Embryonic facial prominence (tissue), 1 donor: ENCODE measurements at regions not wholly inside any gene's neighbourhood (a gene's known extent, or its start where the extent isn't known, plus 50 kb on each side); places are given as distances from the start of the nearest gene placed in this dataset.
"Not testable (repeated sequence)": the region's sequence is repeated elsewhere in the genome, so short reads cannot be mapped to it uniquely, and the experiment has no call there.

ENCODE experiments used
- DNase-seq: peaks from one replicate; pipeline ENCODE4 v3.0.0-alpha.2; 2016; ENCODE audit errors: extremely low spot score

DNA sequence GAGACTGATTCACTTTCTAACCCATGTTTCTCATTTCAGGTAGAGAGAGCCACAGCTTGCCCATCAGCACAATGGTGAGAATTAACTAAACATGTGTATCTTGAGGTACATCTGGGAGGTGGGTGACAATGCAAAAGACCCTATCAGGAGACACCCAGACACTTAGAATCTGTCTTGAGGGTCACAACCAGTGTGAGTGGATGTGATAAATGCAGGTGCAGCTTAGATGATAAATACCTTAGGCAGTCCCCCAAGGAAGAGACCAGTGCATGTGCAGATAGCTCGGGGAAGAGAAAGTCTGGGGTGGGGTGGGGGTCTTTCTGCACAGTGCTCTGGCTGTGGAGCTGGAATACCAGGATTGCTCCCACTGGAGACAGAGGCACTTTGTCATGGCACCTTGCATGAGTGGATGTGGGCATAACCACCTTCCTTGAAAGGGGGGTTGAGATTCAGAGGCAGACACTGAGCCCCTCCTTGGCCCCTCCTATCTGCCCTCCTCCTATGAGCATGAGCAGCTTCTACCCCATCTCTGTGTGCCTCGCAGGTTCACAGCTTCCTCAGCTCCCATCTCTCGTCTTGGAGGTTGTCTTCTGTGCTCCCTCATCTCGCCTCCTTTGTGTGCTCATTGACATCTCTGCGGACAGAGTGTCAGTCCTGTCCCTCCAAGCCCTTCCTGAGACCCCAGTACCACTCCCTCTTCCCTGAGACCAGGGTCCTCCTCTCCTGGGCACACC, 349.8 kb downstream of the TCERG1L start:
- DNase-seq = no peak

DNA sequence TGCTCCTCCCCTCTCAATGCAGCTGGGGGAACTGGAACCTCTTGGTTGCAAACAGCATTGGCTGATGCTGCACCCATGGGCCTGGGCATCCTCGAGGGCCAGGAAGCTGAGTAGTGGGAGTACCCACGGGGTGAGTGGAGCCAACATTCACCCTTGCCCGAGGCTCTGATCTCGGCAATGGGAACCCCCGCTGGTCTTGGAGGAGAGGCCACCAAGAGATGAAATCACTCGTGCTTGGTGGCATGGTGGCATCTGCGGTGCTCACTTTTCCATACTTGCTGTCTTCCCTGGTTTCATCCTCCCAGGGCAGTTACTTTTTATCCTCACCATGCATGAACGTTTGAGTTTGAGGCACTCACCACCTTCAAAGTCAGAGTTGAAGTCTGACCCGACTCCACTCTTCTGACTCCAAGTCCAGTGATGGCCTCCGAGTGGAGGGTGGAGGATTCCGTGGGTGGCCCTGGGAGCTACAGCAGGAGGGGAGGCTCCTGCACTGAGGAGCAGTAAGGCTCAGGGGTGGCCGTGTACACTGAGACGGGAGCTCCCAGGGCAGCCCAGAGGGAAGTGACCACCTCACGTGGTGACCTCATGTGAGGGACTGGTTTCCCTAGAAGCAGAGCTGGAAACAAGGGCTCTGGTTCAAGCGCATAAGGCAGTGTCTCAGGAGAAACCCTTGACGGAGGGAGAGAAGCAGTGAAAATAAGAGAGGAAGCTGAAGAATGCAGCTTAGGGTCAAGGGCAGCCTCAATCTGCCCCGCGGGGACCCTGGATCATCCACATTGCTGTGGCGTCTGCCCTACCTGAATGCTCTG, 349.1 kb downstream of the TCERG1L start:
- DNase-seq = no peak

DNA sequence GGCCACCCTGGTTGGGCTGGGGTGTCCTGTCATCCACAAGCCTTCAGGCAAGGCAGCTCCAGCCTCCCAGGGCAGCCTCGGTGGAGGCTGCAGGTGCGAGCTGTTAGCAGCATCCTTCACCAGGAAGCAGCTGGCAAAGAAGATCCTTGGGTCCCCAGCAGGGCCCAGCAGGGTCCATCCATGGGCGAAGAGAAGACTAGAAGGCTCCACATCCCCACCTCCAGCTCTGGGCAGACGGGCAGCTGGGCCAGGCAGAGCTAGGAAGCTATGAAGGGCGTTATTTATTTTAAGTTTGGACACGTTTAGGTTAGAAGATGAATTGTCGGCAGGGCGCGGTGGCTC, 348.5 kb downstream of the TCERG1L start:
- DNase-seq = no peak

DNA sequence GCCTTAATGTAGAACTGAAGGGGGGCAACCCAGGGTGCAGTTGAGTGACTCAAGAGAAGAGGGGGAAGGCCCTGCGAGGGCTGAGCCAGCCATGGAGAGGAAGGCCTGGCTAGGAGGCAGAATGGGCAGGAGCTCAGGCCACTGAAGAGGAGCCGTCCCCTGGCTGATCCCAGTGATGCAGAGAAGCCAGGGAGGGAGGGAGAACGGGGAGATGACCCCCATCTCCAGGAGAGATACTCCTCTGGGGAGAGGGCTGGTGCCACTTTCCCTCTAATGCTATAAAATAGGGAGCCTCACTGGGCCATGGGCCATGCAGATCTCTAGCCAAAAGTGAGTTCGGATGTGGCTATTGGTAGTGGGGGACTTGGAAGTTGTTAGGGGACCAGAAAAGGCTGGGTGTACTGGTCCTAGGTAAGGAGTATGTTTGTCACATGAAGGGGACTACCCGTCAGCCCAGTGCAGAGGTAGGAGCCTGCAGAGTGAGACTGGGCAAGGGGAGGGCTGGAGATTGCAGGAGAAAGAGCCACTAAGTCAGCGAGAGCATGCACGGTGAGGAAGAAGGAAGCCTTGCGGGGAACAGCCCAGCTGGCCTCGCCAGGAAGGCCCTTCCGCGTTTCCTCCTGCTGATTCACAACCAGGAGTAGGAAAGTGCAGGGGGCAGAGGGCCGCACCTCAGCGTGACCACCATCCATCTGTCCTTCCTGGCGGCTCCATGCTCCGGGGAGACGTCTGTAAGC, 347.6 kb downstream of the TCERG1L start:
- DNase-seq = no peak

DNA sequence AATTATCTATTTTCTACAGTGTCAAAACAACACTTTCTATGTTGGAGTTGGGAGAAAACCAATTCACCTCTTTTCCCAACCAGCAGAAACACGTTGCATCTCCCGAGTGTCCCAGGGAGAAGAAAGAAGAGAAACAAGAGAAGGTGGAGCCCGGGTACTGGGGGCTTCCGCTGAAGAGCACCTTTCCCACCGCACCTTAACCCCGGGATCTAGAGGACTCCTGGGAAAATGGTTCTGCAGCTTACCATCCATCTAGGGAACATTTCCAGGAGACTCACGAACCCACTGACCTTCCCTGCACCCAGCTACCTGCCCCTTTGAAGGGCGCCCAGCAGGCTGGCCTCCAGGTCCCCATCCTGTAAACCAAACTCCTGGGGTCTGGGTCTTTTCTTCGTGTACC, 346.8 kb downstream of the TCERG1L start:
- no peak for DNase-seq

DNA sequence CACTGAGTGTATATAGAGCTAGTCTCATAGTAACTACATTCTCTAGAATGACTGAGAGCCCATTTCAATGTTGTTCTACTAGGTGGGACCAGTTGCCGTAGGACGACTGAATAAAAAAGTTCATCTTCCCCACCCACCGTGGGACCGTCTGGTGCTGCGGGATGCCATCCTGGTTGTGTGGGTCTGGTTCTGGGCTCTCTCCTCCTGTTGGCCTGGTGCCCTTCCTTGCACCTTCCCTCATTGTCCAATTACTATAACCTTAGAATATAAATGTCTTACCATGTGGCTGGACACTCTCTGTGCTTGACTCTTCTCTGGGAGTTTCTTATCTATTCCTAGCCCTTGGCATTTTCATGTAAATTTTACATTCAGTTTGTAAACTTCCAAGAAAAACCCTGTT, 344.4 kb downstream of the TCERG1L start:
- no peak for DNase-seq

DNA sequence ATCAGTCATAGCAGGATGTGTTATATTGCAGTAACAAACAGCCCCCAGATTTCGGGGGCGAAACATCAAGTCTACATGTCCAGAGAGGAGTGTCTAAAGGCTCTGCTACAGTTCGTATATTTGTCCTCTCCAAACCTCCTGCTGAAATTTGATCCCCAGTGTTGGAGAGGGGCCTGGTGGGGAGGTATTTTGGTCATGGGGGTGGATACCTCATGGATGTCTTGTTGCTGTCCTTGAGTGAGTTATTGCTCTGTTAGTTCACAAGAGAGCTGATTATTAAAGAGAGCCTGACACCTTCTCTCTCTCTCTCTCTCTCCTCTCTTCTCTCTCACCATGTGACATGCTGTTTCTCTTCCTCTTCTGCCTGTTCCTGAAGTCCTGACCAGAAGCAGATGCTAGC, 343.7 kb downstream of the TCERG1L start:
- no peak for DNase-seq

DNA sequence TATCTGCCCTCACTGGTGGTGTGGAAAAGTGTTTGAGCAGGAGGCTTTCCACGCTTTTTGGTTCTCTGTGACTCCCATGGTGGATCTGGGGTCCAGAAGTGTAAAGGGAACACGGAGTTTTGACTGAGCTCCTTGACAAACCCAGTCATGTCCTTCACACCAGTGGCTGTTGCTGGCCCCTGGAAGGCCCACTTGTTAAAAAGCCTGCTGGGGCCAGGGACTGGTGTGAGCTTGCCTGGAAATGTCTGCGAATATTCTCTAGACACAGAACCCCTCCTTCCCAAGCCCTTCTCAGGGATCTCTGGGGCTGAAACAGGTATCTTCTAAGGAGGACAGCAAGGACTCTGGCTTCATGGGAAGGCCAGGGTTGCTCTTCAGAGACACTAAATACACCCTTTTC, 343.0 kb downstream of the TCERG1L start:
- no peak for DNase-seq

DNA sequence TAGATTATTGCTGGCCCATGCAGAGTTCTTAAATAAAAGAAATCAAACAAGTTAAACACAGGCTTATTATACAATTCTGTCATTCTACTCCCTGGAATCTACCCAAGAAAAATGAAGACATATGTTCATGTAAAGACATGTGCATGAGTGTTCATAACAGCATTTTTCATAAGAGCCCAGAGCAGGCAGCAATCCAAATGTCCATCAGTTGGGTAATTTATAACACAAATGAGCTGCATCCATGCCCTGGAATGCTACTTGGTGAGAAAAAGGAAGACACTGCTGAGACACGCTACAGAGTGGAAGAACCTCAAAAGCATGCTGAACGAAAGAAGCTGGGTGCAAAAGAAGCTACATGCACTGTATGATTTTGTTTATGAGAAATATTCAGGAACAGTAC, 342.6 kb downstream of the TCERG1L start:
- DNase-seq = peak; percentile 54

DNA sequence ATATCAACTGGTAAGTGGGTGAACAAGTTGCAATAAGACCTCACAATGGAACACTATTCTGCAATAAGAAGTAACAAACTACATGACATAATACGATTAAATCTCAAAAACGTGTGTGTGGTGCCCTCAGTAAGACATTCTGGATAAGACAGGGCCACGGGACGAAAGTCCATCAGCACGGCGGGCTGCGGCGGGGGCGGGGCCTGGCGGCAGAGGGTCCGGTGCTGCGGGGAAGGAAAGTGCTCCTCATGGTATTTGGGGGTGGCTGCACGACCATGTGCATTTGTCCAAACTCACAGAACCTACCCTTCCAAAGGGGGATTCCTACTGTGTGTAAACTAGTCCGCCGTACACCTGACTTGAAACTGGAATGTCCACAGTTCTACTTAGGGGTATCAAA, 341.8 kb downstream of the TCERG1L start:
- DNase-seq = no peak

DNA sequence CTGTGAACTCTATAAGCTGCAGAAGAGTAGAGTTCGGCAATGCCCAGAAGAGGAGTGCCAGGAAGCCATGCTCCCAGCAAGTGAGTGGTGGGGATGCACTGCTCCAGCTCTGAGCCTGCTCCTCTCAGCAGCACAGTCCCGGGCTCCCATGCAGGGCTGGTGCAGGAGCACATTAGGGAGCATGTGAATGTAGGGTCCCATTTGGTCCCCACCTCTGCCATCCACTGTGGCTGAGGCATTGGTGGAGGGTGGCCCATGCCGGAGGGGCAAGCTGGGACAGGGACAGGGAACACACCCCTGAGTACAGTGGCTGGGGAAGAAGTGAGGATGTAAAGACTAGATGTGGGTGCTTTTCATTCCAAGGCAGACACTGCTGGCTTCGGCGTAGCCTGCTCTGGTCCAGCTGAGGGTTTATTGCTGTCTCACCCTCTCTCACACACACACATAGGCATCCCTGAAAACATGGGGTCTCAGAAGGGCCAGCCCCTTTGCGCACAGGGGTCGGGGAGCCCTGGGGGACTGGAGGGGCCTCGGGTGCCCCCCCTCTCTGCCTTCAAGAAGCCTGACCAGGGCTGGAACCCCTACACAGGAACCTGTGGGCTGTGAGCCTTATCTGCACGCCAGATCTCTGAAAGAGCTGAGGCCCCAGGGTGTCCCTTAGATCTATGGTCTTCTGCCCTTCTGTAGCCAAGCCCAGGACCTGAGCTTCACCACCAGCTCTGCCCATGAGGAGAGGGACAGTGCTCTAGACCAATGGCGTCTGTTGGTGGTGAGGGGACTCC, 341.0 kb downstream of the TCERG1L start:
- no peak for DNase-seq

DNA sequence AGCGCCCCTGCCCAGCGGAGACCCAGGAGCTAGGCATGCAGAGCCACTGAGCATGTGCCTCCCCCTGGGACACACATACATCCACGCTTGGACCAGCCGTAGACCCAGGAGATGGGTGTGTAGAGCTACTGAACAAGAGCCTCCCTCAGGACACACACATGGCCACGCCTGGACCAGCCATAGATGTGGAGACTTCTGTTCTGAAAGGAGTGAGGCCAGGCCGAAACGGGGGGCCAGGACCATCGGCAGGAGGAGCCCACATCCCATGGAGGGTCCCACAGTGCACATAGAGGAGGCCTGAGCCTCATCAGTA, 340.4 kb downstream of the TCERG1L start:
- DNase-seq = no peak

DNA sequence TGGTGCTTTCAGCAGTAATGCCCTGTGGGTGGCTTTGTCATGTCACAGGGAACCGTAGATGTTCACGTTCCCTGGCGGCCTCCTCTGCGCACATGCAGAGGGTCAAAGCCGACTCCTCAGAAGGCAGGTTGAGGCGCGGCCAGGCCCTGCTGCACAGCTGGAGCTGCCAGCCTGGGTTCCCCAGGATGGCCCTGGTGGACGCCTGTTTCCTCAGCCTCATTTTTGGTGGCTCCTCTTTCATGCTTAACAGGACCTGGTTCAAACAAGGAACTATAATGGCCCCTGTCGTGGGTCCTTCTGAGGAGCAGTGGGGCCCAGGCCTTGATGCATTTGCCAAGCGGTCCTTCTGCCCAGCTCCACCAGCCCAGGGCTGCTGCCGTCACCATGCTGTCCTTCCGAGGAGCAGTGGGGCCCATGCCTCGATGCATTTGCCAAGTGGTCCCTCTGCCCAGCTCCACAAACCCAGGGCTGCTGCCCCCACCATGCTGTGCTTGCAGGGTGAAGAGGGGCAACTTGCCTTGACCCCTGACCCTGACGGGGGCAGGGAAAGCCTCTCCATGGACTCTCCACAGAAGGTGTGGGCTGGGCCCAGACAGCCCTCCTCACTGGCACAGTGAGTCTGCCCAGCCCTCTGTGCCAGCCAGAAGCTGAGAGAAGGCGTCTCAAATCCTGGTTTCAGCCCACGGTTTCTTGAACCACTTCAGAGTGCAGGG, 338.2 kb downstream of the TCERG1L start:
- DNase-seq = no peak

DNA sequence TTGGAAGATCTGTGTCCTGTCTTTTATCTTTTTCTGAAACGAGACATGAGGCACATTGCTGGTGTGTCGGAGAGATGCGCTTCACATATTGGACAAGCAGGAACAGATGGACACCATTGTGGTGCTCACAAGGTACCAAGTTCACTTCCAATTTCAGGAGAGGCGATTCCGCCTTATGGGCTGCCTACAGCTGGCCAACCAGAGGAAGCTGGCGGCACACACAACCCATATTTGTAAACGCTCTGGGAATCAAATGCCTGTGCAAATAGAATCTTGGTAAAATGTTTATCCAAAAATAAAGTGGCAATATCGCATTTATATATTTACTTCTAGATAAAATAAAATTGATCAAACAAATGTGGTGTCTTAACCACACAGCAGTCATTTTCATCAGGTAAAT, 337.4 kb downstream of the TCERG1L start:
- DNase-seq = no peak

DNA sequence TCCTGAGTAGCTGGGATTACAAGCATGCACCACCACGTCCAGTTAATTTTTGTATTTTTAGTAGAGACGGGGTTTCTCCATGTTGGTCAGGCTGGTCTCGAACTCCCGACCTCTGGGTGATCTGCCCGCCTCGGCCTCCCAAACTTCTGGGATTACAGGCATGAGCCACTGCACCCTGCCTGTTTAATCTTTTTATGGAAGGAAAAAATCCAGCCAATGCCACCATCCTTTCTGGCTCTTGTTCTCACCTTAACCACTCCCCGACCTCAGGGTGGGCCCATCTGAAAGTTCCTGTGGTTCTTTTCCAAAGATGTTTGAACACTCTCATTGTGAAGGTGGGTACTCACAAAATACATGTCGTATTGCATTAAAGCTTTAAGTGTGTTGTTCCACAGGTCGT, 336.2 kb downstream of the TCERG1L start:
- not testable (repeated sequence) for DNase-seq

DNA sequence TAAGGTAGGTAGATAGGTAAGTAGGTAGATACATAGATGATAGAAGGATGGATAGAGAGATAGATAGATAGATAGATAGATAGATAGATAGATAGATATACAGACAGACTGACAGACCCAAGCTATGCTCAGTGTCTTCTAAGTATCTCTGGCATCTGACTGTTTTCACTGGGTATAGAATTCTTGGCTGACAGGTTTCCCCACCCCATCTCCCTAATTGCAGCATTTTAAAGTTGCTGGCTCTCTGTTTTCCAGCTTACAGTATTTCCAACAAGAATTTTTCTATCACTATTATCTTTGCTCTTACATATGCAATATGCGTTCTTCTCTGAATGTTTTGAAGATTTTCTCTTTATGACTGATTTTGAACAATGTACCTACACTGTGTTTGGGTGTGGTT, 328.7 kb downstream of the TCERG1L start:
- DNase-seq = no peak

DNA sequence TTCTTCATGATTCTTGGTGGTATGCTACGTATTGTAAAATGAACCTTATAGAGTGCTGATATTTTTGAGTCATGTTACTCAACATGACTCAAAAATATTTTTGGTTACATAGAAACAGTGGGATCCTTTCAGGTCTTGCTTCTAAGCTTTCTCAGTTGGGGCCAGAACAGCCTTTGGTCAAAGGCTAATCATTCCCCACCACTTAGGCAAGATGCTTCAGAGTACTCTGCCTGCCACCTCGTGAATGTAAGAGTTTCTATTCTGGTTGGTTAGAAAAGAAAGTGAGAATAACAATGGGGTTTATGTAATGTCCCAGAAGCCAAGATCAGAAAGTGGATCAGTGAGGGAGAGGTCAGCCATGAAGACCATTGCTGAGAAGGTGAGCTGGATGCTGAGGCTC, 327.8 kb downstream of the TCERG1L start:
- DNase-seq = no peak

DNA sequence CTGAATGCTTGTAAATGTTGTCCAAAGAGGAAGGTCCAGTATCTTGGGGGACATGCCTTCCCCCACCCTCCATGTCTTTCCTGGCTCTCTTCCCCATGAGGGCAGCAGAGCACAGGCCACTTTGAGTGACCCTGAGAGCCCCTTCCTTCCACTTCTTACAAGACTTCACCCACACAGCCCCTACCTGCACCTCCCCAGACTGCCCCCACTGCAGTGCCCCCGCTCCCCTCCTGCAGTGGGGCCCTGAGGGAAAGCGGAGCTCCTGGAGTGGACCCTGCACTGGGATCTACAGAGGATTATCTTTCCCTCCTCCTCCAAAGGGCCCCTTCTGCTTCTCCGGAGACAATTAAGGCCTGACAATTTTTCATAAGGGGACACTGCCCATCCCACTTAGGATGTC, 326.8 kb downstream of the TCERG1L start:
- no peak for DNase-seq

DNA sequence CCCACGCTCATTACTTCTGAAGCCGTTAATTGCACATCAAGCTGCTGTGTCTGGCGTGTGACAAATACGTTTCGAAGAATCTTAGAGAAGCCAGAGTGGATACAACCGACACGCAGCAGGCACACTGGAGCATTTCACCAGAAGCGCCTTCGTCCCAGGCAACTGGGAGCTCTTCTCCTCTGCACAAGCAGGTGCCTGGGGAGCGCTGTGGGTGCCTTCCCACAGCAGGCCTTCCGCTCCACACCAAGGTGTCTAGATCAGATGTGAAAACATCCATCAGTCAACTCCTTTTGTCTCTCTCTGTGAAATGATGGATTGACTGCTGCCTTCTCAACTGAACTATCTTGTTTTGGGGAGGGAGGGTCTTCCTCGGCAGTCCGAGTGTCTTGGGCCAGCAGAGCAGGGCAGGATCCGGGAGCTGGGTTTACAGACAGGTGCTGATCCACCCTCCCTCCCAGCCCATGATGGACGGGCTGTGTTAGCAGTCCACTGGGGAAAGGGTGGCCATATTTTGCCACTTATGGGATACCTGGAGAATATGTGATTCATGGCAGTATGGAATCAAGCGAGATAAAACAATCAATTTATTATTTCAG, 326.3 kb downstream of the TCERG1L start:
- DNase-seq = no peak

DNA sequence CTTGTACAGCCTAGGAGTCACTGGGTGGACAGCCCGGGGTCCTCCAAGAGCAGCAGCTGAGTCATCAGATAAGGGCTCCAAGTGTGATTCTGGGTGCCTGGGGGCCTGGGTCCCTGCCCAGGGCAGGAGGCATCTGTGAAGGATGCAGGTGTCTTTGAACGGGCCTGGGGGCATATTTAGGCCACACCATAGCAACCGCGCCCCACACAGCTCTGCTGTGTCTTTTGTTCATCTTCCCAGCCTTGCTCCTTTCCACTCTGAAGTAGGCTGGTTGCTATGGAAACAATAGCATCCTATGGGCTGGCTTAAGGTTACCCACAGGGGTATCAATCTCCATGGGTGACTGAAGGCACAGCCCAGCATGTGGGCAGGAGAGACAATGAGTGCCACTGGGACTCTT, 324.7 kb downstream of the TCERG1L start:
- DNase-seq = no peak

DNA sequence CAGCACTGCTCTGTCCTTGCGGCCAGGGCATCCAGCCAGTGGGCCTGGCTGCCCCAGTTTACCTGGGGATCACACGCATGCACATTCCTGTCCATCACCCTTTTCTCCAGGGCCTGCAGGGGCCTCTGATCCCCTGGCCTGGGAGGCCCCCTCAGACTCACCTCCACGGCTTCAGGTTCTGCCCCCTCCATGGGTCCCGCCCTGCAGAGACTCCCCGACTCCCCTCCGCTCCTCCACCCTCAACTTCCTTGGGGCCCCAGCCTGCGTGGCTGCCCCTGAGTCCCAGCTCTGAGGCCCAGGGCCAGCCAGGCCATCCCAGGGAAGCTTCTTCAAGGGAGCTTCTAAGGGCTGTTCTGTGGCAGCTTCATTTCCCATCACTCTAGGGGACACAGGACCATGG, 324.1 kb downstream of the TCERG1L start:
- no peak for DNase-seq
